GM12891 (cell line): ENCODE measurements at regions not wholly inside any gene's neighbourhood (a gene's known extent, or its start where the extent isn't known, plus 50 kb on each side); places are given as distances from the start of the nearest gene placed in this dataset.

Experiments
- POLR2A ChIP-seq: IDR thresholded peaks from 2 replicates; pipeline ENCODE4 v1.6.1; 2011; ENCODE audit warnings: low read depth, low read length, control low read depth
- POLR2AphosphoS5 ChIP-seq: IDR thresholded peaks from 2 replicates; pipeline ENCODE4 v1.6.1; 2011; ENCODE audit warnings: low read depth, low read length, control low read depth
- POU2F2 ChIP-seq: IDR thresholded peaks from 2 replicates; pipeline ENCODE4 v1.6.1; 2011; ENCODE audit warnings: low read depth, mild to moderate bottlenecking, control low read depth, low read length, moderate library complexity
- TAF1 ChIP-seq: IDR thresholded peaks from 2 replicates; pipeline ENCODE4 v1.6.1; 2011; ENCODE audit warnings: low read depth, low read length, control low read depth

DNA sequence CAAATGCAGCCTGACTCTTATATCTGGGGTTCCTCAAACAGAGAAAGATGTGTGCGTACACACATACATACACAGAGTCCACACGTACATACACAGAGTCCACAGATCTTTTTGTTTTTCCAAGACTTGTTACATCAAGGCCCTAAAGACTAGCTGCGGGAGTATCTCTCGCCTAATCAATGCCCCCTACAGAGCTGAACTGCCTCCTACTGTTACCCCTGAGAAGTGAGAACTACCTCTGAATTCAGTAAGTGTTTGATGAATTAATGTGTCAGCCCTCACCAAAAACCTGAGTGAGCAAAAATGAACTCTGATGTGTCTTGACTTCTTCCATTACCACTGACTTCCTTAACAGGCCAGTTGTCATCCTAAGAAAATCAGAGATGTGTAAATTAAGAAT lies 351.2 kb downstream of the HHIPL2 start:
- TF ChIP-seq POLR2A (no peak), POLR2AphosphoS5 (no peak), TAF1 (no peak), POU2F2 (no peak)
